ENCODE measurements at regions not wholly inside any gene's neighbourhood (a gene's known extent, or its start where the extent isn't known, plus 50 kb on each side); places are given as distances from the start of the nearest gene placed in this dataset.

DNA sequence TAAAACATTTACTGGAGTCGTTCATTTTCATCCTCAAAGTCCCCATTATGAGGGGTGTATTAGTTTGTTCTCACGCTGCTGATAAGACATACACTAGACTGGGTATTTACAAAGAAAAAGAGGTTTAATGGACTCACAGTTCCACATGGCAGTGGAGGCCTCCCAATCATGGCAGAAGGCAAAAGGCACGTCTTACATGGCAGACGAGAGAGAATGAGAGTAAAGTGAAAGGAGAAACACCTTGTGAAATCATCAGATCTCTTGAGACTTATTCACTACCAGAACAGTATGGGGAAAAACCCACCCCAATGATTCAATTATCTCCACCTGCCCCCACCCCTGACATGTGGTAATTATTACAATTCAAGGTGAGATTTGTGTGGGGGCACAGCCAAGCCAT lies 830.4 kb upstream of the RGS18 start:
- Histone ChIP-seq H3K27ac (no peak overlapping the region), H3K9me3 (no peaks in the 10 kb centered on the region), H3K27me3 (no peaks in the 10 kb centered on the region), H3K4me3 (no peak overlapping the region), H3K4me1 (no peaks in the 10 kb centered on the region), H3K36me3 (no peaks in the 10 kb centered on the region)
- TF ChIP-seq POLR2AphosphoS5 (IDR thresholded peaks at IDR 0.05) (no peak), POLR2A (IDR thresholded peaks at IDR 0.05) (no peak), EP300 (IDR thresholded peaks at IDR 0.05) (no peak)
- TF ChIP-seq, protein P1, sequence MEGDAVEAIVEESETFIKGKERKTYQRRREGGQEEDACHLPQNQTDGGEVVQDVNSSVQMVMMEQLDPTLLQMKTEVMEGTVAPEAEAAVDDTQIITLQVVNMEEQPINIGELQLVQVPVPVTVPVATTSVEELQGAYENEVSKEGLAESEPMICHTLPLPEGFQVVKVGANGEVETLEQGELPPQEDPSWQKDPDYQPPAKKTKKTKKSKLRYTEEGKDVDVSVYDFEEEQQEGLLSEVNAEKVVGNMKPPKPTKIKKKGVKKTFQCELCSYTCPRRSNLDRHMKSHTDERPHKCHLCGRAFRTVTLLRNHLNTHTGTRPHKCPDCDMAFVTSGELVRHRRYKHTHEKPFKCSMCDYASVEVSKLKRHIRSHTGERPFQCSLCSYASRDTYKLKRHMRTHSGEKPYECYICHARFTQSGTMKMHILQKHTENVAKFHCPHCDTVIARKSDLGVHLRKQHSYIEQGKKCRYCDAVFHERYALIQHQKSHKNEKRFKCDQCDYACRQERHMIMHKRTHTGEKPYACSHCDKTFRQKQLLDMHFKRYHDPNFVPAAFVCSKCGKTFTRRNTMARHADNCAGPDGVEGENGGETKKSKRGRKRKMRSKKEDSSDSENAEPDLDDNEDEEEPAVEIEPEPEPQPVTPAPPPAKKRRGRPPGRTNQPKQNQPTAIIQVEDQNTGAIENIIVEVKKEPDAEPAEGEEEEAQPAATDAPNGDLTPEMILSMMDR (IDR thresholded peaks at IDR 0.05) = no peak
- no peak for ATAC-seq (ENCODE audit: low FRiP score in 2 of 2)
- DNase-seq = no peak
- WGBS, 2 donors = 74 to 80% methylated on average over 4 of the region's 4 CpGs

DNA sequence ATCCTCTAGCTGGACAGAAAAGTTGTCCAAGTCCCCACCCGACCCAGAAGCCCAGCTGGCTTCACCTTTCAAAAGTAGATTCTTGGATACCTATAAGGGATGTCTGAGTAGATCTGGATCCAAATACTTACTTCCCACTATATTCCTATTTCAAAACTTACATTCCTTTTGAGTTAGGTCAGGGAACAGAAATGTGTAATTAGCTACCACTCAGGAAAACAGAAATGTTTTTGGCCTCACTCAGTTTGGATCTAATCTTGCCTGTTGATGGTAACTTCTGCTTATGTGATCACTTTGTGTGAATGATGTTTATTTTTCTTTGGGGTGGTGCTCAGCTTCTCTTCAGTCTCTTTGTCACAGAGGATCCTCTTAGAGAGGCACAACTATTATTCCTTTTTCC lies 814.4 kb upstream of the RGS18 start:
- no peaks in the 10 kb centered on the region for H3K4me1 ChIP-seq
- no peak for DNase-seq
- no peaks in the 10 kb centered on the region for H3K36me3 ChIP-seq
- no peak overlapping the region for H3K4me3 ChIP-seq
- H3K9me3 ChIP-seq = no peaks in the 10 kb centered on the region
- 26 to 48% methylated on average over 1 of the region's 1 CpG for WGBS, 2 donors
- no peak overlapping the region for H3K27ac ChIP-seq
- TF ChIP-seq, protein P1 (IDR thresholded peaks at IDR 0.05) = no peak
- TF ChIP-seq POLR2AphosphoS5 (IDR thresholded peaks at IDR 0.05) (no peak), EP300 (IDR thresholded peaks at IDR 0.05) (no peak), POLR2A (IDR thresholded peaks at IDR 0.05) (no peak)
- ATAC-seq (ENCODE audit: low FRiP score in 2 of 2) = no peak
- H3K27me3 ChIP-seq = no peaks in the 10 kb centered on the region

DNA sequence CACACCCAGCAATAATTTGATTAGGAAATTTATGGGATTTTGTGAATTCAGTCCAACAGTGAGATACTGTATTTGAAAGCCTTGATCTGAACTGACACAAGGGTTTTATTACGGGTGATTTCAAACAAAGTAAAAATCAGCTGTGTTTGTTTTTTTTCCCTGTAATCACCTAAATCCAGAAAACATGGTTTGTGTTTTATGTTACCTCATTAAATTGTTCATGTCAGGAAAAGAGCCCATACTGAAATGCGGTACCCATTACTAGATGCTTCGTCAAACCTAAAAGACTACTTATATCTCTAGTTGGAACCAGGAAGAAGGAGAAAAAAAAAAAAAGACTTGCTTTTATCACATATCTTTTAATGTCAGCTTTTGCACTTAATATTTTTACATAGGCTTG lies 811.9 kb upstream of the RGS18 start:
- H3K4me3 ChIP-seq = no peak overlapping the region
- no peak for TF ChIP-seq POLR2AphosphoS5 (IDR thresholded peaks at IDR 0.05)
- TF ChIP-seq, protein P1 (IDR thresholded peaks at IDR 0.05) = no peak
- no peak for TF ChIP-seq POLR2A (IDR thresholded peaks at IDR 0.05)
- TF ChIP-seq EP300 (IDR thresholded peaks at IDR 0.05) = no peak
- H3K27me3 ChIP-seq = no peaks in the 10 kb centered on the region
- H3K9me3 ChIP-seq = no peaks in the 10 kb centered on the region
- no peak overlapping the region for H3K27ac ChIP-seq
- DNase-seq (no peak), ATAC-seq (ENCODE audit: low FRiP score in 2 of 2) (no peak)
- H3K4me1 ChIP-seq = no peaks in the 10 kb centered on the region
- no peaks in the 10 kb centered on the region for H3K36me3 ChIP-seq
- WGBS, 2 donors = 69% methylated on average over 3 of the region's 3 CpGs

DNA sequence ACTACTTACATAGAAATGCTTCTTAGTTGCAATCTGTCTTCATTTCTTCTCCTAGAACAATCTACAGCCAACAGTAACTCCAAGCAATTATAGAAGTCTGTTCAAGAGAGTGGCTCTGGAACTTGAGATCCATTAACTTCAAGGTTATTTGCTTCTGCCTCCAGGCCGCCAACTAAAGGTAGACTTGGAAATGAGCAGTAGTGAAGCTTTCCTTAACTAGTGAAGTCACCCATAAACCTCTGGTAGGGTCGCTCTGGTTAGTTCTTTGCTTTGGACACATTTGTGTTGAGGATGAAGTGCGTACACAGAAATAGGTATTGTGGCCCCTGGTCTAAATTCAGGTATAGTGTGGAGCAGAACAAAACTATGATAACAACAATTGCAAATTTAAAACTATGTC lies 809.9 kb upstream of the RGS18 start:
- WGBS, 2 donors = 78 to 91% methylated on average over 3 of the region's 3 CpGs
- TF ChIP-seq POLR2A (IDR thresholded peaks at IDR 0.05) (no peak), EP300 (IDR thresholded peaks at IDR 0.05) (no peak), POLR2AphosphoS5 (IDR thresholded peaks at IDR 0.05) (no peak)
- TF ChIP-seq, protein P1 (IDR thresholded peaks at IDR 0.05) = no peak
- H3K4me3 ChIP-seq = no peak overlapping the region
- no peaks in the 10 kb centered on the region for H3K27me3 ChIP-seq
- no peaks in the 10 kb centered on the region for H3K4me1 ChIP-seq
- DNase-seq (no peak), ATAC-seq (ENCODE audit: low FRiP score in 2 of 2) (no peak)
- no peaks in the 10 kb centered on the region for H3K36me3 ChIP-seq
- H3K27ac ChIP-seq = no peak overlapping the region
- no peaks in the 10 kb centered on the region for H3K9me3 ChIP-seq

DNA sequence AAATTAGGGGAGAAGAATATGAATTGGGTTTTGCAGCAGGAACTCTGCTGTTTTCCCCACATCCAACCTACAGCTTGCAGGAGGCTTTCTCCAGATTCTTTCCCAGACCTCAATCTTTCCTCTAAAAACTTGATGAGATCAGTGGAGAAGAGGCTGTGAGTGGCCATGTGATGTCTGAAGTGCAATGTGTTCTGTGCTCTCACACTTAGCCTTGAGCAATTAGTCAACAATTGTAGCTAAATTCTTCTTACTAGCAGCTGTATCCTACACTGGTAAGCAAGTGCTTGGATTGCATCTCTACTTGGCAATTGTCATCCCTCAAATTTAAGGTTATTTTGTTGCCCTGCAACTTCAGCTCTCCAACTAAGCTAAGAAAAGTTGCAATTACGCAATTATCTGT lies 807.3 kb upstream of the RGS18 start:
- ATAC-seq (ENCODE audit: low FRiP score in 2 of 2) = no peak
- Histone ChIP-seq H3K4me1 (no peaks in the 10 kb centered on the region), H3K27me3 (no peaks in the 10 kb centered on the region), H3K27ac (no peak overlapping the region), H3K36me3 (no peaks in the 10 kb centered on the region), H3K4me3 (no peak overlapping the region), H3K9me3 (no peaks in the 10 kb centered on the region)
- no peak for DNase-seq
- WGBS, 2 donors = 0 to 3% methylated on average over 1 of the region's 1 CpG
- TF ChIP-seq, protein P1 (IDR thresholded peaks at IDR 0.05) = no peak
- TF ChIP-seq EP300 (IDR thresholded peaks at IDR 0.05) (no peak), POLR2A (IDR thresholded peaks at IDR 0.05) (no peak), POLR2AphosphoS5 (IDR thresholded peaks at IDR 0.05) (no peak)

All from upper lobe of left lung (tissue), 6 donors.